ENCODE measurements at regions not wholly inside any gene's neighbourhood (a gene's known extent, or its start where the extent isn't known, plus 50 kb on each side); places are given as distances from the start of the nearest gene placed in this dataset.

DNA sequence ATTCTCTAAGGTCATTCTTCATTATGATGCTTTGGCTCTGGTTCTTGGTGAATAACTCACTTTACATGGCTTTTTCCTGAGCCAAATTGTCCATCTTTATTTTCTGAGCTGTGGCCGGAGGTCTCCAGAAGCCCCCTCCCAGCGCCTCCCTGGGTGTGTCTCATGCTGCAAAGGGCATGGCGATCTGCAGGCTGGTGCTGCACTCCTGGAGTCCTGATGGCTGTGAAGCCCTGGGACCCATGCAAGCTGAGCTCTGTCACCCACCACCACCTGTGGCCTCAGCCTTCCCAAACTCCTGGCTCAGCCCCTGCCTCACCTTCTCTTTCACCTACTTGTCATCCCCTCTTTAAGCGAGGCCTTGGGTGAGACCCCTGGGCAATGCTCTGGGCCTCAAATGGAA, 96.9 kb downstream of the CEBPB start:
- TF ChIP-seq ZNF219 (CRISPR knock-in tag; IDR thresholded peaks at IDR 0.05; ENCODE audit: borderline replicate concordance) (no peak), ZNF423 (CRISPR knock-in tag; IDR thresholded peaks at IDR 0.05) (no peak), ELF4 (CRISPR knock-in tag; IDR thresholded peaks at IDR 0.05; ENCODE audit: low read depth) (no peak), CREM (CRISPR knock-in tag; IDR thresholded peaks at IDR 0.05) (no peak), ZNF121 (CRISPR knock-in tag; IDR thresholded peaks at IDR 0.05) (no peak), NR3C1 (CRISPR knock-in tag; conservative IDR thresholded peaks at IDR 0.05; ENCODE audit: low read depth) (no peak), ZNF396 (CRISPR knock-in tag; IDR thresholded peaks at IDR 0.05; ENCODE audit: borderline replicate concordance) (no peak)
- TF ChIP-seq, protein P1, sequence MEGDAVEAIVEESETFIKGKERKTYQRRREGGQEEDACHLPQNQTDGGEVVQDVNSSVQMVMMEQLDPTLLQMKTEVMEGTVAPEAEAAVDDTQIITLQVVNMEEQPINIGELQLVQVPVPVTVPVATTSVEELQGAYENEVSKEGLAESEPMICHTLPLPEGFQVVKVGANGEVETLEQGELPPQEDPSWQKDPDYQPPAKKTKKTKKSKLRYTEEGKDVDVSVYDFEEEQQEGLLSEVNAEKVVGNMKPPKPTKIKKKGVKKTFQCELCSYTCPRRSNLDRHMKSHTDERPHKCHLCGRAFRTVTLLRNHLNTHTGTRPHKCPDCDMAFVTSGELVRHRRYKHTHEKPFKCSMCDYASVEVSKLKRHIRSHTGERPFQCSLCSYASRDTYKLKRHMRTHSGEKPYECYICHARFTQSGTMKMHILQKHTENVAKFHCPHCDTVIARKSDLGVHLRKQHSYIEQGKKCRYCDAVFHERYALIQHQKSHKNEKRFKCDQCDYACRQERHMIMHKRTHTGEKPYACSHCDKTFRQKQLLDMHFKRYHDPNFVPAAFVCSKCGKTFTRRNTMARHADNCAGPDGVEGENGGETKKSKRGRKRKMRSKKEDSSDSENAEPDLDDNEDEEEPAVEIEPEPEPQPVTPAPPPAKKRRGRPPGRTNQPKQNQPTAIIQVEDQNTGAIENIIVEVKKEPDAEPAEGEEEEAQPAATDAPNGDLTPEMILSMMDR (IDR thresholded peaks at IDR 0.05): no peak
- TF ChIP-seq, protein P2, sequence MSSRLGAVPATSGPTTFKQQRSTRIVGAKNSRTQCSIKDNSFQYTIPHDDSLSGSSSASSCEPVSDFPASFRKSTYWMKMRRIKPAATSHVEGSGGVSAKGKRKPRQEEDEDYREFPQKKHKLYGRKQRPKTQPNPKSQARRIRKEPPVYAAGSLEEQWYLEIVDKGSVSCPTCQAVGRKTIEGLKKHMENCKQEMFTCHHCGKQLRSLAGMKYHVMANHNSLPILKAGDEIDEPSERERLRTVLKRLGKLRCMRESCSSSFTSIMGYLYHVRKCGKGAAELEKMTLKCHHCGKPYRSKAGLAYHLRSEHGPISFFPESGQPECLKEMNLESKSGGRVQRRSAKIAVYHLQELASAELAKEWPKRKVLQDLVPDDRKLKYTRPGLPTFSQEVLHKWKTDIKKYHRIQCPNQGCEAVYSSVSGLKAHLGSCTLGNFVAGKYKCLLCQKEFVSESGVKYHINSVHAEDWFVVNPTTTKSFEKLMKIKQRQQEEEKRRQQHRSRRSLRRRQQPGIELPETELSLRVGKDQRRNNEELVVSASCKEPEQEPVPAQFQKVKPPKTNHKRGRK (CRISPR knock-in tag; IDR thresholded peaks at IDR 0.05; ENCODE audit: borderline replicate concordance): no peak

Data from WTC11 (cell line).